GM21360 (cell line): ENCODE measurements at regions not wholly inside any gene's neighbourhood (a gene's known extent, or its start where the extent isn't known, plus 50 kb on each side); places are given as distances from the start of the nearest gene placed in this dataset.
"Not testable (repeated sequence)": the region's sequence is repeated elsewhere in the genome, so short reads cannot be mapped to it uniquely, and the experiment has no call there.

Experiments used
- ATAC-seq: cut with Tn5 transposase; IDR thresholded peaks from one replicate; pipeline ENCODE4 v1.9.1; 2021; ENCODE audit warnings: mild to moderate bottlenecking, moderate library complexity; ENCODE audit not compliant: unreplicated experiment

DNA sequence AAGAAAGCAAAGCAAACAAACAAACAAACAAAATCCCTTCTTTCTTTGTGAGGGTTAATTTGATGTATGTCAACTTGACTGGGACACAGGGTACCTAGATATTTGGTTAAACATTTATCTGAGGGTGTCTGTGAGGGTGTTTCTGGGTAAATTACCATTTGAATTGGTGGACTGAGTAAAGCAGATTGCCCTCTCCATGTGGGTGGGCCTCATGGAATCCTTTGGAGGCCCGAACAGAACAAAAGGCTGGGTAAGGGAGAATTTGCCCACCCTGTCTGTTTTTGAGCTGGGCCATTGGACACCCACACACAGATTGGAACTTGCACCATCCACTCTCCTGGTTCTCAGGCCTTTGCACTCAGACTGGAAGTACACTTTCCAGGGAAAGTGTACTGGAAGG is 628.8 kb upstream of the CITED2 start:
- ATAC-seq = no peak

DNA sequence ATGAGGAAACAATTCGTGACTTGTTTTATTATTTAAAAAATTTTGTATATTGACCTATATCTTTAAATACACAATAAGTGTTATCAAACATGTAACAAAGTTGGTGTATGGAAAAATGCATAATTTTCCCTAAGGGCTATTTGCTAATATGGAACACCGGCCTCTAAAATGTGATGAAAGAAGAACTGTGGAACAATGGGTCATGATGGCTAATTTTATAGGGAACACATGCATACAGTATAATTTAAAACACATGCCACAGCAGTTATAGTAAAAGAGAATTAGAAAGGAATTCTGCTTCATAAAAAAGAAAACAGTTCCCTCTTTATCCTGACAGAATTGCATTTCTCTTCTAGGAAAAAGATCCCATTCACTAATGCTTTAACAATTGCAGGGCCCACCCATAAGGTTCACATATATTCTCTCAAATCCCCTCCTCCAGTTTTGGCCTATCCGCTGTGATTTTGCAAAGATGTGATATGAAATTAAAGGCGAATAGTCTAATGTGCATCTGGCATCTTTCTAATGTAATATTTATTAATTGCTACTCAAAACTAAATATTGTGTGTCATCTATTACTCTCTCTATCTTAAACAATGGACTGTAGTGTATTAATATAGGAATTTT is 628.1 kb upstream of the CITED2 start:
- ATAC-seq = no peak

DNA sequence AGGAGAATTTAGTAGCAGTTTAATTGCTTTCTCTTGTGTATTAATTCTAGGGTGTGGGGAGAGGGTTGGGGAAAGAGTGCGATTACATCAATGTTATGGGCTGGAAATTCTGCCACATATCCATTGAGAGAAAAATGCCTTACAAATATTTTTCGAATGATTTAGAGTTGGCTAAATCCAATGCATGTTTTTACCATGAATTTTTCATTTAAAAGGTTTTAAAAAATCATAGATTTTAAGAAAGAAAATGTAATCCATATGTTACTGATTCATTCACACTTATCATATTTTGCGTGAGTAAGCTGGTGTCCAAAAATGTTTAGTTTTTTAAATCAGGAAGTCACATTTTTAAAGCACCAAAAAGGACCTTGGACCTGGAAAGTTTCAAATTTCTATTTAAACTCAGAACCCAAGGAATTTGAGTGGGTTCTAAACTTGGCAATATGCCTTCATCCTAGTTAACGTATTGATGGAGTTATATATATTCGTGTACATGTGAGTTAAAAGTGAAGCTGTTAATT is 627.4 kb upstream of the CITED2 start:
- no peak for ATAC-seq

DNA sequence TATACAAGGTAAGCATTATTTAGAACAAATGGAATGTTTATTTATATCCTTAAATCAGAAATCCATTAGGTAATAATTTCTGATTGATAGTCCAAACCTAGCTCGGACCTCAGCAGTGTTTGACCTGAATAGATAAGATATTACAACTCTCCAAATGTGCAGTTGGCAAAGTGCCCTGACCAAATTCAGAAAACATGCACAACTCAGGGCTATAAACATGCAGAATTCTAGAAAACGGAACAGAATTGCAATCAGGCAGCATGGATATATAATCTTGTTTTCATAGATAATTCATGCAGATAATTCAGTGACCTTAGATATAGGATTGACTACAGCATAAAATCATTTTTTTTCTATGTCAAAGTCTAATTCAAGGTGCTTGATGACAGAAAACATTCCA is 626.6 kb upstream of the CITED2 start:
- ATAC-seq = no peak

DNA sequence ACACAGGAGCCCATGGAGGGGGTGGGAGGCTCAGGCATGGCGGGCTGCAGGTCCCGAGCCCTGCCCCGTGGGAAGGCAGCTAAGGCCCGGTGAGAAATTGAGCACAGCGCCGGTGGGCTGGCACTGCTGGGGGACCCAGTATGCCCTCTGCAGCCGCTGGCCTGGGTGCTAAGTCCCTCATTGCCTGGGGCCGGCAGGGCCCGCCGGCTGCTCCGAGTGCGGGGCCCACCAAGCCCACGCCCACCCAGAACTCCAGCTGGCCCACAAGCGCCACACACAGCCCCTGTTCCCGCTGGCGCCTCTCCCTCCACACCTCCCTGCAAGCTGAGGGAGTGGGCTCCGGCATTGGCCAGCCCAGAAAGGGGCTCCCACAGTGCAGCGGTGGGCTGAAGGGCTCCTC is 625.2 kb upstream of the CITED2 start:
- not testable (repeated sequence) for ATAC-seq

DNA sequence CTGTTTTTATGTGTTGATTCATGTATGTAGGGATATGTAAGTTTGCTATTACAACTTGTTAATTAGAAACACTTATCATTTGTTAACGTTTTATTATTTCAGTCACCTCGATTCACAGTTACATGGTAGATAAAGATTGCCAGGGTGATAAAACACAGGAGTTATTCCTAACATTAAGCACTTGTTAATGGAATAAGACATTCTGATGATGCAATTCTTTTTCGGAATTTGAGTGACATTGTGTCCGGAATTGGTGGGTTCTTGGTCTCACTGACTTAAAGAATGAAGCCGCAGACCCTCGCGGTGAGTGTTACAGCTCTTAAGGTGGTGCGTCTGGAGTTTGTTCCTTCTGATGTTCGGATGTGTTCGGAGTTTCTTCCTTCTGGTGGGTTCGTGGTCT is 624.0 kb upstream of the CITED2 start:
- ATAC-seq = not testable (repeated sequence)

DNA sequence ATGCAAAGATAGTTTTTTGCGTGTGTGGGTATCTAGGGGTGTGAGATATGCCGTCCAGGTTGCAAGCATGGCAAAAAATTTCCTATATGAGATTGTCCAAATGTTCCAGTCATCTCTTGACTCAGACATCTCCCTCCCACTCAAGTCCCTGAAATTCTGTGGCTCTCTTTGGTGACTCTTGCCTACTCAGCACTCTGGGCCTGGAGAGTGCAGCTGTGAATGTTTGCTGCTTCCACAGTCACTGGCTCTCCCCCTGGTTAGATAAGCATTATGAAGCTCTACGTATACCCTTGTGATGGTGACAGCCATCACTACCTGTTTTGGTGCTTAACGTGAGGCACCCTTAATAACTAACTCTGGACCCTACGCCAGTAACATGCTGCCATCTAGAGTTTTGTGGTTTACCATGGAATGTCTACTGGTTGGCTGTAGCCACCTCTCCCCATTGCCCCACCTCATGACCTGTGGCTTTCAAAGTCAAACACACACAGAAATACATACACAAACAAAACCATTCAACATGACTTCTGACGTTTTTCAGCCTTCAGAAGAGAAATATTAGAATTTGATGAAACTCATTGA is 621.9 kb upstream of the CITED2 start:
- ATAC-seq = peak; percentile 72

DNA sequence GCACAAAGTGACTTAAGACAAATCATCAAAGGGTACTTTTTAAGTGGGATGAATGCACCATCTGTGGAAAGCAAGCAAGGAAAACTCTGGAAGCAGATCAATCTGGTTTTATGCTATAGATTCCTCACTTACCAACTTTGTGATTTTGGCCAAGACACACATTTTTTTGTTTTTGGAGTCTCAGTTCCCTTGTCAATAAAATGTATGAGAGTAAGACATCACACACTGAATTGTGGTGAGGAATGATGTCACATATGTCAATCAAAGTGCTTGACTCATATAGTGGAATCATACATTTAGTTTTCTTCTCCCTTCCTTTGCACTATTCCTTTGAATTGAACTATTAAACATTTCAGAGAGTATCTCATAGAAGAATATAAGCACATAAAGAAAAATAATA is 620.5 kb upstream of the CITED2 start:
- ATAC-seq = no peak

DNA sequence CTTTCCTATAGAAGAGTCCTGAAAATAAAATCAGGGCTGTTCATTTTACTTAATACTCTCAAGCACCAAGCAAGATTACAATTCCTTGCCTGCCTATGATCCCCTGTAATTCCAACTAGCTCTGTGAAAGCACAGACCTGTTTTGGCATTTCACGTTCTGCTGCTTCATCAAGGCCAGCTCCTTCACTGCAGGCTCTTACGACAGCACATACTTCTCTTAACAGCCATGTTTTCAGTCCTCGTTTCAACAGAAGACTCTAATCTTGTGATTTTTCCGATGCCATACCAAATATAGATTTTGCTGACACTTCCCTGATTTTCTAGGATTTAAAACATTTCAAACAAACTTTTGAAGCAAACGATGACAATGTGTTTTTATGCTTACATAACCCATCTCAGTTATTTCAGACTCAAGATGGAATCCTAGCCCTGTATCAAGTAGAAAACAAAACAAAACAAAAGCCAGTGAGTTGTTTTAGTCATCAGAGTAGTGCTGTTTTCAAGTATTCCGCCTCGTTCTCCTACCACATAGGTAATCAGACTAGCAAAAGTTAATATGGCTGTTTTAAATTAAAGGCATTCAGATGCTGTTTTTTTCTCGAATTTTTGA is 616.5 kb upstream of the CITED2 start:
- ATAC-seq = no peak

DNA sequence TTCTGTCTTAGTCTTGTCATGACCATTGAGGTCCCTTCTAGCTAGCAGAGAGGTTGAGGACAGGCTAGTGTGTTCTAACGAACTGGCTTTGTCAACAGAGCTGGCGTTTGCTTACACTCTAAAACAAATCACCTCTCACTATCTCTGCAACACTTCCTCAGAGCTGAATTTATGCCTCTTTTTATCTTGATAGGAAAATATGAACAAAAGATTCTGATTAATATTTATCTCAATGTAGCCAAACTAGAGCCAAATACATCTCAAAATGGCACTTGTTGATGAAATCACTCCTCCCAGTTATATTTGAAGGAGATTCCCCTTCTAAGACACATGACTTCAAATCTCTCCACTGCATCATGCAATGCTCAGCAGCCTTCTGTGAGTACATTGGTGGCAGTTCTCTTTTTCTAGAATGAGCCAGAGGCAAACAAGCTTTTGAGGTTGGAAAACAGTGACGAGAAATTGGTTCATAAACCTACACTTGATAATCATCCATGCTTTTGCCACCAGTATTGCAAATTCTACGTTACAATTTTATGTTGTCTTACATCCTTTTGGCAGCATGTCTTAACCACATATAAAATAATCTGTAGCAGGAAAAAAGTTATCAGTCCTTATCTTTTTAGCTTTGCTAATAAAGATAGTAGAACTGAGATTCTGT is 615.7 kb upstream of the CITED2 start:
- ATAC-seq = no peak

DNA sequence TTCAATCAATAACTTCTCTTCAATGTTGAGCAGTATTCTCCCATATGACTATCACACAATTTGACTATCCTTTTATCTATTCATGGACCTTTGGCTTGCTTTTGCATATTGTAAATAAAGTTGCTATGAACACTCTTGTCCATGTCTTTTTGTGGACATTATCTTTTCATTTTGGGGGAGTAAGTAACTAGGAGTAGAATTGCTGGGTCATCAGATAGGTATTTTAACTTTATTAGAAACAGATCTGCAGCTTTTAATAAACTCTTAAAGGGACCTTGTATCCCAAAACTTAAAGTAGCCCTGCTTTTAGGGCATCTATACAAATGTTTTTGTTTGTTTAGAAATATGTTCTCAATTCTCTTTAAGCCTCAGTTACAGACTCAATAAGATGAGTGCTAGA is 614.2 kb upstream of the CITED2 start:
- ATAC-seq = no peak

DNA sequence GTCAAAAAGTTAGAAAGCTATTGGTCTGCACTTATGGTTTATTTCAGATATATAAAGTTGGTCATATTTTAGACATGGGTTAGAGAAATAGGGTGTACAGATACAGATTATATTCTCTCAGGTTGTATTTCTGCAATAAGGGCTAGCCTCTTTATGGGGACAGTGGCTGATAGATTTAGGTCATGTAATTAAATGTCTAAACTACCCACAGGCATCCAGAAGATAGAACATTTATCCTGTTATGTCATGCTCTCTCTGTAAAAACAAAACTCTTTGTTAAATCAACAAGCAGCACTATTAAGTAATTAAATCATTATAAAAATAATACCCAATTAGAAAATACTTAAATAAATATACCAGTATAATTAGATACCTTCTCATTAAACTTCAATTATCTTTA is 612.6 kb upstream of the CITED2 start:
- no peak for ATAC-seq

DNA sequence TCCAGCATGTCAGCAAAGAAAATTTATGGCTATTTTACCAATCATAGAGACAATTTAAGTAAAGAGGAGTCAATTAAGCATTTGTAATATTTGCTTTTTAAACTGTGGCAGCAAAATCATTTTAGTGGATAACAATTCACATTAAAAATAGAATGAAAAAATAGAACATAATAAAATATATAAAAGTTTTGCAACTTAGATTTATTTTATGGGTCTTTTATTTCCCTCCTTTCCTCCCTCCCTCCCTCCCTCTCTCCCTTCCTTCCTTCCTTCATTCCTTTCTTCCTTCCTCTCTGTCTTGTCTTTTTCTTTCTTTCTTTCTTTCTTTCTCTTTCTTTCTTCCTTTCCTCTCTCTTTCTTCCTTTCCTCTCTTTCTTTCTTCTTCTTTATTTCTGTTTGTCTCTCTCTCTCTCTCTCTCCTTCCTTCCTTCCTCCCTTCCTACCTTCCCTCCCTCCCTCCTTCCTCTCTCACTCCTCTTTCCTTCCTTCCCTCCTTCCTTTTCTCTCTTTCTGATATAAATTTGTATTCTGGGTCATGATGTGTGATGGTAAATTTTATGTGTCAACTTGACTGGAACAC is 610.9 kb upstream of the CITED2 start:
- no peak for ATAC-seq

DNA sequence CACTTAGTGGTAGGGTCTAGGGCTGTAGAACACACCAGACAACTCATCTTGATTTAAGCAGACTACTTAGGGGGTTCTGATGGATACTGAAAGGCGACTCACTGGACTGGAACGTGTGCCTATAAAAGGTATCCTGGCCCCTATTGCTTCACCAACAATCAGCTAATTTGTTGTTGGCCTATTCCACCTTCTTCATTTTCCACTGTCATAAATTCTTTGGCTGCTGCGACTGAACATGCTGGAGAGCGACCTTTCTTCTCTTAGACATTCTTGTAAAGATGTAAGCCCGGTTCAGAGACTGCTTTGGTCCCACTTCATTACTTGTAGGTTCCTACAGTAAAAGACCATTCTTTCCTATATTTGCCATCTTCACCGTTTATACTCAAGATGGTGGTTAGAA is 609.9 kb upstream of the CITED2 start:
- no peak for ATAC-seq

DNA sequence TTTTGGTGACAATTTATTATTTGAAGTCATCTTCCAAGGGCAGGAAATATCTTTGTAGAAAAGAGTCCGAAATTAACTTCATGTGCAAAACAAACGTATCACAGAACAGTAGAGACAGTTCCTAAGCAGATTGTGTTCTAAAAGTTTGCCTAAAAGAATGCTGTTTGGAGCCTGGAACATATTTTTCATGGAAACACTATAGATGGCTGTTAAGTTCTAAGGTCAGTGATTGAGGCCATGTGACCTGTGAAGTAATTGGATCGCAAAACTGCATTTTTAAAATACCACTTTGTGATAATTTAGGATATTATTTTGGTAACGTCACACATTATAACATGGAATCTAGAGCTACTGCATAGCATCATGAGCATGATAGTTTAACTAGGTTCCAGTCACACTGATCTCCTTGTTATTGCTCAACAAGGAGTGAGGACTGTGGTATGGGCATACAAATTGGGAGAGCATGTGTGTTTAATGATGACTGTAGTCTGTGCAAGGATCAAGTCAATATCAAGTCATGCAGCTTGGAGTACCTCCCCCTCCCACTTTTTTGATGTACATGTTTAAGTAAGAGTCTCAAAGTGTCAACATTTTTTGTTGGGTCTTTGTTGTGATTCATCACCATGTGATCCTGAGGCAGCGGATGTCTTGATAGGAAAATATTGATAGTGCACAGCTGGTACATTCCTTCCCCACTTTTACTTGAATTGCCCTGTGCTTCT is 609.3 kb upstream of the CITED2 start:
- ATAC-seq = no peak

DNA sequence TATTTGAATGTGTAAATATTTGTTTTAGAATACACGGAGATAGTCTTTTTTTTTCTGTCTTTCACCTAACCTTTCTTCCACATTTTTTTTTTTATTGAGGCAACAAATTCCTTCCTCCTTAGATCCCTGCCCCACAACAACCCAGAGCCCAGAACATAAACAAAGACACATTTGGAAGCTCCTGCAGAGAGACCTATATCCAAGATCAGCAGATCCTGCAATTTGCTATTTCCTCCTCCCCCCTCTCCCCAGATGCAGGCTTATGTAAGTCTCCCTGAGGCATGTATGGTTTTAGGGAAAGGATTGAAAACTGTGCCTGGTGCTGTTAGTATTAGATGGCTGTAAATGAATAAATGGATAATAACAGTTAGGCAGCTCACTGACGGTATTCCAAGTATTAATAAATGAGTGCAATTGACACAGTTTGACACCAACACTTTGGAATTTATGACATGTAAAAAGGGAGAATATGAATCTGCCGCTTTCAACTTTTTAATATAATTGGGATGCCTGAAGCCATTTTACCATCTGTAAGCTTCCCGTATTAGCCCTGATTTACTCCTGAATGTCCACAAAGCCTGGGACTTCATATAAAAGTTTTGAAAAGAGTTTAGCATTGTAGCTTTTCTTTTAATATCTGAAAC is 608.3 kb upstream of the CITED2 start:
- ATAC-seq = no peak

DNA sequence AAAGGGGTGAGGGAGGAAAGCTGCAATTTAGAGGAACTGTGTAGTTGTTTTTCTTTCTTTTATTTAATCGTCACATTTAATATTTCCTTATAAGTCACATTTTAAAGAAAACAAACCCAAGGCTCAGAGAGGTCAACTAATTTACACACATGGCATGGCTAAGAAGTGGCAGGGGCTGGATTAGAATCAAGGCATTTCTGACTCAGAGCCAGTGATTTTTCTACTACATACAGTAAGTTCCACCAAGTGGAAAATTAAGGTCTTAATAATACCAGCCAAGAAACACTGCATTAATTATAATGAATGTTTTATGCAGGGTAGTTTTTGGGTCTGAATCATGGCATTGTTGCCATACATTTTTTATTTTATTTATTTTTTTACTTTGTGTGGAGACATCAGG is 607.7 kb upstream of the CITED2 start:
- ATAC-seq = no peak

DNA sequence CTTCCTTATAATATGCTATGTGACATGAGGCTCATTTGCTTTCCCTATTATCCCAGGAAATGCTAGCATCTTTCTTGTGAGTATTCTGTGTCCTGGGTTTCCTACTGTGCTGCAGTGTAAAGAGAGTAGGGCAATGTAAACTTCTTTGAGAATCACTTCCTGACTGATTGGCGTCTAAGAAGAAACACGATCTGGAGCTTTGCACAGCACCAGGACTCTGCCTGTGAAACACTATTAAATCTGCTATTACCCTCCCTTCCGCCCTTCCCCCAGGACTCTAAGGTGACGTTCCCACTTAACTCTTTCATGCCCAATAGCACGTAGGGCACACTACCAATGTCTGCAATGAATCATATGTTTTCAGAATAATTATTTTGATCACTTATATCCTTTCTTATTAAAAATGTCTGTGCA is 607.3 kb upstream of the CITED2 start:
- no peak for ATAC-seq

DNA sequence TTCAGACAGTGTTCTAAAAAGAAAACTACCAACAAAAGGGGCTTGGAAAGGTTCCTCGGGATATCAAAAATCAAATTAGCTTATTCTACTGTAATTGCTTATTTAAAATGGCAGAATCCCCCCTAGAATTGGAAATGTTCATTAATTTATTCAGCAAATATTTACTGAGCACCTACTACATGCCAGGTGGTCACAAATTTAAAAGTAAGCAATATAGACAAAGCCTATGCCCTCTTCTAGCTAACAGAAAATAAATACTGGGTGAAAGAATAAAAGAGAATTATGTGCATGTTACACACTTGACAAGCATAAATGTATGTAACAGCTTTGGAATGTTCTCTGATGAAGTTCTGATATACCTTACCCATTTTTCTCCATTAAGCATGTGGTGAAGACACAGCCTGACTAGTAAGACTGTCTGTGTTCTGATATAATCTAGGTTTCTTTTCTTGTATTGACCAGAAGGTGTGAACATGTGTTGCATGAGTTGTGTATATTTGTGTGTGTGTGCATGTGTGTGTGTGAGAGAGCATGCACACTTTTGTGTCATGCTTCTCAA is 606.7 kb upstream of the CITED2 start:
- no peak for ATAC-seq

DNA sequence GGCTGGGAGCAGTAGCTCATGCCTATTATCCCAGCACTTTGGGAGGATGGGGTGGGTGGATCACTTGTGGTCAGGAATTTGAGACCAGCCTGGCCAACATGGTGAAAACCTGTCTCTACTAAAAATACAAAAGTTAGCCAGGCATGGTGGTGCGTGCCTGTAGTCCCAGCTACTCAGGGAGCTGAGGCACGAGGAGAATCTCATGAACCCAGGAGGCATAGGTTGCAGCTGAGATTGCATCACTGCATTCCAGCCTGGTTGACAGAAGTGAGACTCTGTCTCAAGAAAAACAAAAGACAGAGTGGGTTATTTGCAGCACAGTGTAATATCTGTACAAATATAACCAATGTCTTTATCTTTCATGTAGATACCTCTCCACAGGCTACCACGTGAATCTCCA is 606.2 kb upstream of the CITED2 start:
- ATAC-seq = not testable (repeated sequence)
